Medulla oblongata (tissue), 1 donor: ENCODE measurements at regions not wholly inside any gene's neighbourhood (a gene's known extent, or its start where the extent isn't known, plus 50 kb on each side); places are given as distances from the start of the nearest gene placed in this dataset.
"Not testable (repeated sequence)": the region's sequence is repeated elsewhere in the genome, so short reads cannot be mapped to it uniquely, and the experiment has no call there.

Experiments
- DNase-seq: peaks from one replicate; pipeline ENCODE4 v3.0.0-alpha.2; 2015; ENCODE audit errors: extremely low spot score

- no peak for DNase-seq
Observed at GRCh38 chr2:19101968-19102367, 256.5 kb downstream of the OSR1 start.

- no peak for DNase-seq
Observed at GRCh38 chr2:19100570-19100969, 257.9 kb downstream of the OSR1 start.

- DNase-seq = no peak
Observed at GRCh38 chr2:19099181-19099580, 259.2 kb downstream of the OSR1 start.

GRCh38 chr2:19098467-19099160, 259.8 kb downstream of the OSR1 start:
- DNase-seq = no peak

GRCh38 chr2:19089476-19089875, 268.9 kb downstream of the OSR1 start:
- DNase-seq = not testable (repeated sequence)

- no peak for DNase-seq
Observed at GRCh38 chr2:19086231-19086651, 272.2 kb downstream of the OSR1 start.

- DNase-seq = peak; percentile 59
Observed at GRCh38 chr2:19078709-19079108, 279.7 kb downstream of the OSR1 start.

- no peak for DNase-seq
Observed at GRCh38 chr2:19073522-19073921, 284.9 kb downstream of the OSR1 start.

- no peak for DNase-seq
Observed at GRCh38 chr2:19072161-19072560, 286.3 kb downstream of the OSR1 start.

- no peak for DNase-seq
Observed at GRCh38 chr2:19070886-19071285, 287.5 kb downstream of the OSR1 start.

- no peak for DNase-seq
Observed at GRCh38 chr2:19068206-19068605, 290.2 kb downstream of the OSR1 start.

- DNase-seq = no peak
Observed at GRCh38 chr2:19062370-19062769, 296.1 kb downstream of the OSR1 start.

- DNase-seq = no peak
Observed at GRCh38 chr2:19059076-19059475, 299.3 kb downstream of the OSR1 start.

- DNase-seq = no peak
Observed at GRCh38 chr2:19051203-19051831, 307.1 kb downstream of the OSR1 start.

- DNase-seq = no peak
Observed at GRCh38 chr2:19050354-19050753, 308.1 kb downstream of the OSR1 start.

GRCh38 chr2:19048593-19049266, 309.7 kb downstream of the OSR1 start:
- DNase-seq = no peak

- DNase-seq = no peak
Observed at GRCh38 chr2:19046986-19047780, 311.2 kb downstream of the OSR1 start.

GRCh38 chr2:19045151-19045550, 313.3 kb downstream of the OSR1 start:
- DNase-seq = no peak

- no peak for DNase-seq
Observed at GRCh38 chr2:19043893-19044292, 314.5 kb downstream of the OSR1 start.

- no peak for DNase-seq
Observed at GRCh38 chr2:19041434-19042041, 316.9 kb downstream of the OSR1 start.

GRCh38 chr2:19038071-19039015, 320.1 kb downstream of the OSR1 start:
- no peak for DNase-seq
